Mesenchymal stem cell (in vitro differentiated cells and primary cell): ENCODE measurements at regions not wholly inside any gene's neighbourhood (a gene's known extent, or its start where the extent isn't known, plus 50 kb on each side); places are given as distances from the start of the nearest gene placed in this dataset.

Experiments used
- DNase-seq: peaks from one replicate; pipeline ENCODE4 v3.0.0-alpha.2; 2013
- H2AFZ ChIP-seq: one replicate; pipeline ENCODE4 v1.6.1; 2013; ENCODE audit warnings: low read depth, mild to moderate bottlenecking, control low read depth, inconsistent platforms, low read length, moderate library complexity
- H2AK5ac ChIP-seq: 2 replicates; pipeline ENCODE4 v1.6.1; 2013; ENCODE audit warnings: low read length, moderate library complexity, mild to moderate bottlenecking, inconsistent platforms; ENCODE audit not compliant: severe bottlenecking
- H2BK120ac ChIP-seq: one replicate; pipeline ENCODE4 v1.6.1; 2013; ENCODE audit warnings: low read depth, mild to moderate bottlenecking, inconsistent platforms, low read length, moderate library complexity
- H2BK12ac ChIP-seq, 2 experiments: one replicate each; pipeline ENCODE4 v1.6.1; 2013; ENCODE audit warnings: inconsistent platforms in 2 of 2, low read length in 2 of 2, mild to moderate bottlenecking in 2 of 2, moderate library complexity in 2 of 2, control low read depth in 1 of 2
- H2BK15ac ChIP-seq: one replicate; pipeline ENCODE4 v1.6.1; 2013; ENCODE audit warnings: mild to moderate bottlenecking, low read depth, inconsistent platforms; ENCODE audit not compliant: poor library complexity, severe bottlenecking
- H2BK5ac ChIP-seq: 2 replicates; pipeline ENCODE4 v1.6.1; 2013; ENCODE audit warnings: low read depth, mild to moderate bottlenecking, low read length, control low read depth, inconsistent platforms; ENCODE audit not compliant: poor library complexity, severe bottlenecking
- H3K14ac ChIP-seq, 2 experiments: one replicate each; pipeline ENCODE4 v1.6.1; 2013; ENCODE audit warnings: inconsistent platforms in 2 of 2, low read length in 2 of 2, control low read depth in 1 of 2, mild to moderate bottlenecking in 1 of 2, moderate library complexity in 1 of 2
- H3K18ac ChIP-seq, 2 experiments: one replicate each; pipeline ENCODE4 v1.6.1; 2013; ENCODE audit warnings: inconsistent platforms in 2 of 2, low read length in 2 of 2, control low read depth in 1 of 2, low read depth in 1 of 2, mild to moderate bottlenecking in 1 of 2
- H3K23ac ChIP-seq, 2 experiments: one replicate each; pipeline ENCODE4 v1.6.1; 2013; ENCODE audit warnings: inconsistent platforms in 2 of 2, low read length in 2 of 2, mild to moderate bottlenecking in 2 of 2, moderate library complexity in 2 of 2, control low read depth in 1 of 2
- H3K27ac ChIP-seq: 2 replicates; pipeline ENCODE4 v1.5.1; 2013; ENCODE audit warnings: mild to moderate bottlenecking, moderate library complexity, low read length, control low read depth, inconsistent platforms; ENCODE audit not compliant: poor library complexity, severe bottlenecking
- H3K27me3 ChIP-seq, 2 experiments: 2 replicates each; pipeline versions ENCODE4 v1.6.1 to v1.7.0; 2013; ENCODE audit warnings: low read length in 2 of 2, mild to moderate bottlenecking in 2 of 2, moderate library complexity in 2 of 2, control low read depth in 1 of 2, inconsistent platforms in 1 of 2; ENCODE audit not compliant: control insufficient read depth in 1 of 2, insufficient read depth in 1 of 2
- H3K36me3 ChIP-seq, 2 experiments: 2 replicates each; pipeline versions ENCODE4 v1.6.1 to v1.7.0; 2013; ENCODE audit warnings: low read length in 2 of 2, control low read depth in 1 of 2, inconsistent platforms in 1 of 2, low read depth in 1 of 2, mild to moderate bottlenecking in 1 of 2; ENCODE audit not compliant: insufficient read depth in 2 of 2, control insufficient read depth in 1 of 2
- H3K4ac ChIP-seq, 2 experiments: one replicate each; pipeline ENCODE4 v1.6.1; 2013; ENCODE audit warnings: inconsistent platforms in 2 of 2, low read length in 2 of 2, mild to moderate bottlenecking in 2 of 2, moderate library complexity in 2 of 2, control low read depth in 1 of 2, low read depth in 1 of 2
- H3K4me1 ChIP-seq: 2 replicates; pipeline ENCODE4 v1.6.1; 2013; ENCODE audit warnings: low read depth, low read length, control low read depth; ENCODE audit not compliant: control insufficient read depth, insufficient read depth
- H3K4me2 ChIP-seq: 2 replicates; pipeline ENCODE4 v1.6.1; 2013; ENCODE audit warnings: low read length, mild to moderate bottlenecking, inconsistent platforms; ENCODE audit not compliant: poor library complexity, severe bottlenecking
- H3K4me3 ChIP-seq, 2 experiments: 2 replicates each; pipeline versions ENCODE4 v1.5.1 to v1.7.0; 2013; ENCODE audit warnings: low read length in 2 of 2, mild to moderate bottlenecking in 2 of 2, control low read depth in 1 of 2, low read depth in 1 of 2; ENCODE audit not compliant: insufficient read depth in 1 of 2
- H3K79me1 ChIP-seq: replicated peaks from 2 replicates; pipeline ENCODE4 v1.6.1; 2013; ENCODE audit warnings: mild to moderate bottlenecking, control low read depth, low read length, inconsistent platforms; ENCODE audit not compliant: poor library complexity, severe bottlenecking
- H3K9ac ChIP-seq: 2 replicates; pipeline ENCODE4 v1.7.0; 2013; ENCODE audit warnings: mild to moderate bottlenecking, low read length, moderate library complexity
- H3K9me3 ChIP-seq: 2 replicates; pipeline ENCODE4 v1.7.0; 2013; ENCODE audit warnings: mild to moderate bottlenecking, low read length; ENCODE audit not compliant: control insufficient read depth
- H4K8ac ChIP-seq: one replicate; pipeline ENCODE4 v1.6.1; 2013; ENCODE audit warnings: inconsistent platforms, mild to moderate bottlenecking, low read length, moderate library complexity
- H4K91ac ChIP-seq: one replicate; pipeline ENCODE4 v1.6.1; 2013; ENCODE audit warnings: mild to moderate bottlenecking, low read length, inconsistent platforms
- WGBS: methylation state at CpG from one replicate; pipeline ENCODE4 v1.1.7; 2013; ENCODE audit warnings: mixed read lengths; 5-methylcytosine and 5-hydroxymethylcytosine counted together

DNA sequence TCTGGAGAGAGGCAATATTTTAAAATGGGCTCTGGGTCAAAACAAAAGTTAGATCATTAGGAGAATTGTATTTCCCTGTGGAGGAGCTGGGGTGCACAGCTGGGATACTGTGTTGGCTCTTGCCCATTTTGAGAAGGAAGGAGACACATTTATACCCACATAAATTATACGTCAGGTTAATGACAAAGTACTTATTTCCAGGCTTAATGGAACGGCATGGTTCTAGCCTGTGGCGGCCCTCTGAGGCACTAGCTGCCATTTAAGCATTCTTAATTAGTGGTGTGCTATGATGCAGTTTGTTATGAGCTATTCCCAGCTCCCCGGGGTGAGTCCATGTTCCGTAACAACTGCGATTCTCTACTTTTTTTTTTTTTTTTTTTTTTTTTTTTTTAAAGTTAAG is 193.5 kb downstream of the SEC23IP start:
- H3K27me3 ChIP-seq = no peaks in the 10 kb centered on the region
- no peak overlapping the region for H3K4me3 ChIP-seq
- no peak overlapping the region for H2AFZ ChIP-seq
- H3K79me1 ChIP-seq = no peaks in the 10 kb centered on the region
- peaks cover 6% of the 10 kb centered on the region for H3K9me3 ChIP-seq
- H4K8ac ChIP-seq = no peak overlapping the region
- H3K14ac ChIP-seq = no peak overlapping the region
- no peaks in the 10 kb centered on the region for H3K36me3 ChIP-seq
- H3K23ac ChIP-seq = no peak overlapping the region
- H3K4me2 ChIP-seq = no peak overlapping the region
- no peak overlapping the region for H3K18ac ChIP-seq
- H2BK5ac ChIP-seq = no peak overlapping the region
- H3K4me1 ChIP-seq = no peaks in the 10 kb centered on the region
- H2AK5ac ChIP-seq = no peak overlapping the region
- no peak overlapping the region for H2BK15ac ChIP-seq
- no peak overlapping the region for H2BK120ac ChIP-seq
- no peak overlapping the region for H2BK12ac ChIP-seq
- WGBS = 55% methylated on average over 3 of the region's 6 CpGs
- DNase-seq = no peak
- H3K9ac ChIP-seq = no peak overlapping the region
- no peak overlapping the region for H4K91ac ChIP-seq
- H3K4ac ChIP-seq = no peak overlapping the region
- H3K27ac ChIP-seq = no peak overlapping the region

DNA sequence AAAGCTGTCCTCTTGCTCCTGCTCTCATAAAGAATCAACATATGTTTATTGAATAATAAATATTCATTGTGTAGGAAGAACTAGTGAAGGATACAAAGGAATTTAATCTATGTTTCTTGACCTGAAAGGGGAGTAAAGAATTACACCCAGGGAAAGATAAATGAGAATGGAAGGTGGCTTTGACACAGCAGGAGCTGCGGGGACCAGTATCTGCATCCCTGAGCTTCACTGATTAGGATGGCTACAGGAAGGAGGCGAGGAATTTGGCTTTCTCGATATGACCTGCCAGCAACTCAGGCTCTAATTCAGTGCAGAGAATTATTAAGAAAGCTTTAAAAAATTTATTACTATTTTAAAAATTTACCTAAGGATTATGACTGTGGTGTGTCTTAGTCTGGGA is 194.6 kb downstream of the SEC23IP start:
- no peak overlapping the region for H3K14ac ChIP-seq
- no peak overlapping the region for H4K91ac ChIP-seq
- H4K8ac ChIP-seq = no peak overlapping the region
- H3K23ac ChIP-seq = no peak overlapping the region
- H3K9me3 ChIP-seq = peaks cover 6% of the 10 kb centered on the region
- H3K27ac ChIP-seq = no peak overlapping the region
- H3K4me1 ChIP-seq = no peaks in the 10 kb centered on the region
- 67% methylated on average over 1 of the region's 3 CpGs for WGBS
- H2AFZ ChIP-seq = no peak overlapping the region
- no peak overlapping the region for H3K4me3 ChIP-seq
- H3K18ac ChIP-seq = no peak overlapping the region
- no peaks in the 10 kb centered on the region for H3K27me3 ChIP-seq
- no peaks in the 10 kb centered on the region for H3K79me1 ChIP-seq
- H2BK5ac ChIP-seq = no peak overlapping the region
- H3K9ac ChIP-seq = no peak overlapping the region
- no peak overlapping the region for H2BK120ac ChIP-seq
- H3K4me2 ChIP-seq = no peak overlapping the region
- H2AK5ac ChIP-seq = no peak overlapping the region
- DNase-seq = no peak
- H3K36me3 ChIP-seq = no peaks in the 10 kb centered on the region
- H2BK12ac ChIP-seq = no peak overlapping the region
- no peak overlapping the region for H3K4ac ChIP-seq
- no peak overlapping the region for H2BK15ac ChIP-seq

DNA sequence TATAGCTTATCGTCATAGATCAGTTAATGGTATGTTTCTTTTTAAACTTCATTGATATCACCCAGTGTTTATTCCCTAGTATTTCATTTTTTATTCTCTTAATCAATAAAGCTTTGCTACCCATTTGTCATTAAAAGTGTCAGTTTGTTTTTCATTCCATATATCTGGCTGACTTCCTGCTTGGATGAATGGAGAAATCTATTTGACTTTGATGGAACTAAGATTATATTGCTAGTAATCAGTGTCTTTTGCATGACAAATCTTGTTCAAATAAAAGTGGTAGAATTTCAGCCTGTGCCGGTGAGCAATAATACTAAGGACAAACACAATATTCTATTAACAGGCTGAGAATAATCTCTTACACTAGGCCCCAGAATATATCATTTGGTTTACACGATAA is 203.3 kb downstream of the SEC23IP start:
- no peaks in the 10 kb centered on the region for H3K27me3 ChIP-seq
- 83% methylated on average over 1 of the region's 3 CpGs for WGBS
- H2AK5ac ChIP-seq = no peak overlapping the region
- no peak overlapping the region for H2BK15ac ChIP-seq
- H3K9ac ChIP-seq = no peak overlapping the region
- H3K4me2 ChIP-seq = no peak overlapping the region
- no peak overlapping the region for H2BK12ac ChIP-seq
- H3K4ac ChIP-seq = no peak overlapping the region
- no peak overlapping the region for H3K14ac ChIP-seq
- H3K4me3 ChIP-seq = no peak overlapping the region
- no peak overlapping the region for H3K18ac ChIP-seq
- H3K23ac ChIP-seq = no peak overlapping the region
- no peak overlapping the region for H4K8ac ChIP-seq
- H2BK5ac ChIP-seq = no peak overlapping the region
- no peak overlapping the region for H3K27ac ChIP-seq
- H4K91ac ChIP-seq = no peak overlapping the region
- H3K36me3 ChIP-seq = no peaks in the 10 kb centered on the region
- no peaks in the 10 kb centered on the region for H3K4me1 ChIP-seq
- H2AFZ ChIP-seq = no peak overlapping the region
- no peak for DNase-seq
- no peaks in the 10 kb centered on the region for H3K9me3 ChIP-seq
- no peak overlapping the region for H2BK120ac ChIP-seq
- no peaks in the 10 kb centered on the region for H3K79me1 ChIP-seq

DNA sequence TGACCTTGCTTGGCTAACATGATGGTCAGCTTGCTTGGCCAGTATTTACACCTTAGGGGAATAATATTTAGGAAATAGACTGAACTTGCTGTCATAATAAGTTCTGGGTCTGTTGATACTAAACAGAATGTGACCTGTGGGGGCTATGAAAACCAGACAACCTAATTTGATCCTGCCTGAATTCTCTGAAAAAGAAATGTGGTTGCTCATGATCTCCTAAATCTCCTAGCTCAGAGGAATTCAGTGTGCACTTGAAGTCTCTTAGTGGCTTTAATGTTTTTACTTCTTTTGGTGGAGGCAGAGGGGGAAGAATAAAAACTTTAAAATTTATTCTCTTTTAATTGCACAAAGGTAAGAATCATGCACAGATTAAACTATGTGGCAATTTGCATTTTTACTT is 205.2 kb downstream of the SEC23IP start:
- Histone ChIP-seq H3K14ac (no peak overlapping the region), H3K23ac (no peak overlapping the region), H3K4me2 (no peak overlapping the region), H3K9me3 (no peaks in the 10 kb centered on the region), H2BK120ac (no peak overlapping the region), H3K79me1 (no peaks in the 10 kb centered on the region), H3K4ac (no peak overlapping the region), H3K27me3 (no peaks in the 10 kb centered on the region), H3K9ac (no peak overlapping the region), H2AFZ (no peak overlapping the region), H3K18ac (no peak overlapping the region), H3K36me3 (no peaks in the 10 kb centered on the region), H2BK12ac (no peak overlapping the region), H4K91ac (no peak overlapping the region), H2BK15ac (no peak overlapping the region), H4K8ac (no peak overlapping the region), H3K4me1 (no peaks in the 10 kb centered on the region), H3K27ac (no peak overlapping the region), H2BK5ac (no peak overlapping the region), H2AK5ac (no peak overlapping the region), H3K4me3 (no peak overlapping the region)
- no peak for DNase-seq
